ENCODE measurements at regions not wholly inside any gene's neighbourhood (a gene's known extent, or its start where the extent isn't known, plus 50 kb on each side); places are given as distances from the start of the nearest gene placed in this dataset.

DNA sequence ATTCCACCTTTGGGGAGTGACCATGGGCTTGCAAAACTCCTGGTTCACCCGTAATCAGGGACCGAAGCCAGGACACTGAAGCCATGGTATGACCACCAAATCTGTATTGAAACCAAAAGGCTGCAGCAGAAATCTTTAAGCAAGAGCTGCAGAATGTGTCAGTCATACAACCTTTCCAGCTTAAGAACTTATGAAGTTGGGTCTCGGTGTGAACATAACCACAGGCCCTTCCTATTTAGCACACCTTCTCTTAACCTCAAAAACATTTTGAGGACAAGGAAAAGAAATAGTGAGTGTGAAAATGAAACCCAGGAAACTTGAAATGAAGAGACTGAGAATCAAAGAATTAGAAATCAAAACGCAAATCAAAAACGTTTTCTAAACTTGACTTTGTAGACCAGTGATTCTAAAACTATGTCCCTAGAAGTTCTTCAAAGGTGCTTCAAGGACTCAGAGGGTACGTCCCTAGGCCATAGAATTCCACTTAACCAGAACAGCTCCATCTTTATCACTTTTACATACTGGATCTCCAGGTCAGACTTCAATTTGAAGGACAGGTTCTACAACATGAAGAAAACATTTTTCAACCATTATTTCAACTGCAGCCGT is 231.6 kb upstream of the GRIP1 start:
- H3K4me3 Mint-ChIP-seq (ENCODE audit: low read depth, unreplicated experiment) = no peak overlapping the region
- H3K36me3 Mint-ChIP-seq (ENCODE audit: insufficient read depth, unreplicated experiment) = no peaks in the 10 kb centered on the region
- H3K4me1 Mint-ChIP-seq (ENCODE audit: low read depth, unreplicated experiment) = peaks cover 15% of the 10 kb centered on the region
- CTCF ChIA-PET = no interaction called here
- no TSS peak for BruUV-seq (replicated peaks)
- H3K27me3 Mint-ChIP-seq (ENCODE audit: unreplicated experiment) = no peaks in the 10 kb centered on the region
- H3K27ac Mint-ChIP-seq (ENCODE audit: unreplicated experiment) = no peak overlapping the region
- DNase-seq = no peak
- intact Hi-C loops (cut with micrococcal nuclease; ENCODE audit: unreplicated experiment) = no loop called here
- no peaks in the 10 kb centered on the region for H3K9me3 Mint-ChIP-seq (ENCODE audit: low read depth, unreplicated experiment)
- TF ChIP-seq, protein P1, sequence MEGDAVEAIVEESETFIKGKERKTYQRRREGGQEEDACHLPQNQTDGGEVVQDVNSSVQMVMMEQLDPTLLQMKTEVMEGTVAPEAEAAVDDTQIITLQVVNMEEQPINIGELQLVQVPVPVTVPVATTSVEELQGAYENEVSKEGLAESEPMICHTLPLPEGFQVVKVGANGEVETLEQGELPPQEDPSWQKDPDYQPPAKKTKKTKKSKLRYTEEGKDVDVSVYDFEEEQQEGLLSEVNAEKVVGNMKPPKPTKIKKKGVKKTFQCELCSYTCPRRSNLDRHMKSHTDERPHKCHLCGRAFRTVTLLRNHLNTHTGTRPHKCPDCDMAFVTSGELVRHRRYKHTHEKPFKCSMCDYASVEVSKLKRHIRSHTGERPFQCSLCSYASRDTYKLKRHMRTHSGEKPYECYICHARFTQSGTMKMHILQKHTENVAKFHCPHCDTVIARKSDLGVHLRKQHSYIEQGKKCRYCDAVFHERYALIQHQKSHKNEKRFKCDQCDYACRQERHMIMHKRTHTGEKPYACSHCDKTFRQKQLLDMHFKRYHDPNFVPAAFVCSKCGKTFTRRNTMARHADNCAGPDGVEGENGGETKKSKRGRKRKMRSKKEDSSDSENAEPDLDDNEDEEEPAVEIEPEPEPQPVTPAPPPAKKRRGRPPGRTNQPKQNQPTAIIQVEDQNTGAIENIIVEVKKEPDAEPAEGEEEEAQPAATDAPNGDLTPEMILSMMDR (IDR thresholded peaks at IDR 0.05; ENCODE audit: unreplicated experiment) = no peak

DNA sequence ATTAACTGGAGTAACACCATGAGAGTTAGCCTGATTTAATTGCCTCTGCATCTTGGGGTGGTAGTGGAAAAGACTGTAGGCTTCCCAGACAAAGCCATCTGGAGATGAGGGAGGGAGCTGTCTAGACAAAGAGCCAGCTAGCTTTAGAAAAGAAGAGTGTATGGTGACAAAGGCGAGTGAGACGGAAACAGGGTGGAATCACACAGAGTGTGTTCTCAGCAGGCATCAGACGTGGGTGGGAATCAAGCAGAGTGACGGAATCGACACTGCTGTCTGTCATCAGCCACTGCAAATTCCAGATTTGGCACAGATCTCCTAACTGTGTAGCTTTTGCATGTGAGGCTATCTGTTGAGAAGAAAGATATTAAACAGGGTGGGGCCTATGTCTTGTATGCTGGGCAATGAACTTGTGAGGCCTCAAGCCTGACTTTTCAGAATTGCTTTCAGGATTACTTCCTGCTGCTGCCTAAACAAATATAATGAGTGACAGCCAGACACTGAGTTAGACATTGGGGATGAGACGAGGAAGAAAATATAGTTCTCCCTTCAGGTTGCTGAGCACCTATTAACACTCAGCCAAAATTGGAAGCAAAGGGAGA is 236.5 kb upstream of the GRIP1 start:
- Mint-ChIP-seq H3K27me3 (ENCODE audit: unreplicated experiment) (no peaks in the 10 kb centered on the region), H3K27ac (ENCODE audit: unreplicated experiment) (no peak overlapping the region), H3K4me1 (ENCODE audit: low read depth, unreplicated experiment) (peaks cover 9% of the 10 kb centered on the region), H3K36me3 (ENCODE audit: insufficient read depth, unreplicated experiment) (no peaks in the 10 kb centered on the region), H3K9me3 (ENCODE audit: low read depth, unreplicated experiment) (no peaks in the 10 kb centered on the region), H3K4me3 (ENCODE audit: low read depth, unreplicated experiment) (no peak overlapping the region)
- CTCF ChIA-PET = no interaction called here
- intact Hi-C loops (cut with micrococcal nuclease; ENCODE audit: unreplicated experiment) = no loop called here
- no peak for DNase-seq
- TF ChIP-seq, protein P1 (IDR thresholded peaks at IDR 0.05; ENCODE audit: unreplicated experiment) = no peak
- BruUV-seq (replicated peaks) = no TSS peak

DNA sequence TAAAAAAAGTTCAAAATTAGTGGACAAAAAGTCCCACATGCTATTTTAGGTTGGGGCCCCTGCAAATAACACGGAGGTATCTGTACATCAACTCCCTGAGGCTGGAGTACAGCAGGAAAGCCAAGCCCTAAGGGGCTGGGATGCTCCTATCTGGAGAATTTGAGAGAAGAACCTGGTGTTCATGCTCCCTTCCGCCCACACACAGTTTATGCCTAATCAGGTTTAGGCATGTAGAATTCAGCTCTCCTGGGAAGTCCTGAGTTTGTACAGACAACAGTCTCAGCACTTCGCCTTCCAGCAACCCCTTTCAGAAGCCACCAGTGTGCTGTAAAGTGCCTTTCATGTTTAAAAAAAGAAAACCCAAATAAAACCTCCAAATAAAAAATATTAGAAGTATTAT is 237.3 kb upstream of the GRIP1 start:
- Mint-ChIP-seq H3K9me3 (ENCODE audit: low read depth, unreplicated experiment) (no peaks in the 10 kb centered on the region), H3K4me3 (ENCODE audit: low read depth, unreplicated experiment) (no peak overlapping the region), H3K27ac (ENCODE audit: unreplicated experiment) (no peak overlapping the region), H3K27me3 (ENCODE audit: unreplicated experiment) (no peaks in the 10 kb centered on the region), H3K36me3 (ENCODE audit: insufficient read depth, unreplicated experiment) (no peaks in the 10 kb centered on the region), H3K4me1 (ENCODE audit: low read depth, unreplicated experiment) (peaks cover 9% of the 10 kb centered on the region)
- no TSS peak for BruUV-seq (replicated peaks)
- intact Hi-C loops (cut with micrococcal nuclease; ENCODE audit: unreplicated experiment) = no loop called here
- no peak for DNase-seq
- TF ChIP-seq, protein P1 (IDR thresholded peaks at IDR 0.05; ENCODE audit: unreplicated experiment) = no peak
- CTCF ChIA-PET = no interaction called here

DNA sequence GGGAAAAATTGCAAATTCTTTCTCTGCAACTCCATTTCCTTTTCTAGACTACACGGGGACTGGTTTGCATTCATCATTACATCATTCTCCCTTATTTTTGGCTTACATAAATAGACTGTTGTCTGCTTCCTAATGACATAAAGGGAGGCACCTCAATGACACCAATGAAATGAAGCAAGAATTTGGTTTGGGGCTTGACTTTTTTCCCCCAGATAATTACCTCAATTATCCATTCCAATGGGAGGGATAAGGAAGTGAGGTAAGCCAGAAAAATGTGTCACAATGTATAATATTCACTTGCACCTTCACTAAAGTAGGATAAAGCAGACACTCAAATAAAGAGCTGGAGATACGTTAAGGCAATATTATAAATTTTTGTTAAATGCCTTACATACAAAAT is 240.6 kb upstream of the GRIP1 start:
- Mint-ChIP-seq H3K4me3 (ENCODE audit: low read depth, unreplicated experiment) (no peak overlapping the region), H3K27ac (ENCODE audit: unreplicated experiment) (no peak overlapping the region), H3K36me3 (ENCODE audit: insufficient read depth, unreplicated experiment) (no peaks in the 10 kb centered on the region), H3K27me3 (ENCODE audit: unreplicated experiment) (no peaks in the 10 kb centered on the region), H3K4me1 (ENCODE audit: low read depth, unreplicated experiment) (peaks cover 17% of the 10 kb centered on the region), H3K9me3 (ENCODE audit: low read depth, unreplicated experiment) (no peaks in the 10 kb centered on the region)
- intact Hi-C loops (cut with micrococcal nuclease; ENCODE audit: unreplicated experiment) = no loop called here
- CTCF ChIA-PET = no interaction called here
- no peak for DNase-seq
- TF ChIP-seq, protein P1 (IDR thresholded peaks at IDR 0.05; ENCODE audit: unreplicated experiment) = no peak
- no TSS peak for BruUV-seq (replicated peaks)

Measured in Calu3 (cell line).